ENCODE measurements at regions not wholly inside any gene's neighbourhood (a gene's known extent, or its start where the extent isn't known, plus 50 kb on each side); places are given as distances from the start of the nearest gene placed in this dataset.

DNA sequence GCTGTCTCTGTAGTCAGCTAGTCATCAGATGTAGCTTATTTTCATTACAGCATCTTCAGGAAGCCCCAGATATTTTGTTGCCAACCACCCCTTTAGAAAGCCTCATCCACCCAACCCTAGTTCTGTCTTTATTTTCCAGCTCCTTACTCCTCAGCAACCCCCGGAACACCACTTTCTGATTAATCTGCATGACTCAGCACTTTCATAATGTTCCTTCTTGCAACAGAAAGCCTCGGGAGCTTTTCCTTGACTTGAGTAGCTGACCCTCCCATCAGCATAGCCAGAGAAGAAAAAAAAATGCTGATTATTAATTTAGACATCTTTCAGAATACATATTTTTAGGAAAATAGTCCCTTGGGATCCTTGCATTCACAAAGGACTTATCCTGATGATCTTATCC, 244.0 kb upstream of the CXCL12 start (continued):
- TF ChIP-seq BRF1 (IDR thresholded peaks at IDR 0.05; ENCODE audit: borderline replicate concordance, extremely low read depth, insufficient read length) = no peak
- TF ChIP-seq POLR2G (IDR thresholded peaks at IDR 0.05; ENCODE audit: low read depth, low read length) = no peak
- TF ChIP-seq ZNF134 (CRISPR knock-in tag; conservative IDR thresholded peaks at IDR 0.05) = no peak

DNA sequence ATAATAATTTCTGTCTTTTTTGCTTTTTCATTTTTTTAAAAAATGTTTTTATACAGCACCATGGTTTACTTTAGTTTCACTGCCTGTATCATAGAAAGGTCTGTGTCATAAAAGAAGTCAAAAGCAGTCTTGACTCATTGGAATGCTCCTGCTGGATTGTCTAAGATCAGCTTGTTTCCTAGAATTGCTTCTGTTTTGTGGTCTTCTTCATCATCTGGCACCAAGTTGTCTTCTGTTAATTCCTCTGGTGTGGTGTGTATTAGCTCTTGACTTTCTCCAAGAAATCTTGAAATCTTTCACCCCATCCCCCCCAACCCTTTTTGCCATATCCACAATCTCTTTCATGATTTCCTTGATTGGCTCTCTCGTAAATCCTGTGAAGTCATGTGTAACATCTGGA, 250.3 kb upstream of the CXCL12 start:
- Histone ChIP-seq H3K27ac (ENCODE audit: extremely low read depth, low read depth, low read length) (no peak overlapping the region), H3K4me2 (ENCODE audit: insufficient read depth, low read length) (no peak overlapping the region), H2AFZ (ENCODE audit: low read depth, low read length) (no peak overlapping the region), H3K9me1 (ENCODE audit: control insufficient read depth, insufficient read depth, low read length) (no peaks in the 10 kb centered on the region), H3K79me2 (ENCODE audit: control insufficient read depth, insufficient read depth, low read length) (no peaks in the 10 kb centered on the region), H3K36me3 (ENCODE audit: control insufficient read depth, insufficient read depth, low read length) (no peaks in the 10 kb centered on the region), H4K20me1 (replicated peaks; ENCODE audit: control insufficient read depth, insufficient read depth, low read length) (no peaks in the 10 kb centered on the region), H3K27me3 (ENCODE audit: control insufficient read depth in 2 of 2, insufficient read depth in 2 of 2, low read length in 2 of 2) (no peaks in the 10 kb centered on the region), H3K4me1 (replicated peaks in 1 of 2; ENCODE audit: control insufficient read depth in 2 of 2, insufficient read depth in 2 of 2, low read length in 2 of 2) (no peaks in the 10 kb centered on the region), H3K4me3 (no peak overlapping the region), H3K9me3 (replicated peaks; ENCODE audit: control insufficient read depth, insufficient read depth, low read depth, low read length) (no peaks in the 10 kb centered on the region), H3K9ac (ENCODE audit: insufficient read depth in 1 of 2, low read depth in 2 of 2, low read length in 2 of 2) (no peak overlapping the region)
- ChIA-PET POLR2A (no interaction called here), CTCF (ENCODE audit: low intra/inter-chr PET ratio) (no interaction called here)
- ATAC-seq = no peak
- in situ Hi-C loops (cut with MboI) = no loop called here
- BruUV-seq (replicated peaks) = no TSS peak
- FAIRE-seq = no peak
- no peak for DNase-seq (ENCODE audit: extremely low read depth in 1 of 4, low spot score in 3 of 4)
- intact Hi-C loops (cut with micrococcal nuclease) = no loop called here
- TF ChIP-seq, protein P1, sequence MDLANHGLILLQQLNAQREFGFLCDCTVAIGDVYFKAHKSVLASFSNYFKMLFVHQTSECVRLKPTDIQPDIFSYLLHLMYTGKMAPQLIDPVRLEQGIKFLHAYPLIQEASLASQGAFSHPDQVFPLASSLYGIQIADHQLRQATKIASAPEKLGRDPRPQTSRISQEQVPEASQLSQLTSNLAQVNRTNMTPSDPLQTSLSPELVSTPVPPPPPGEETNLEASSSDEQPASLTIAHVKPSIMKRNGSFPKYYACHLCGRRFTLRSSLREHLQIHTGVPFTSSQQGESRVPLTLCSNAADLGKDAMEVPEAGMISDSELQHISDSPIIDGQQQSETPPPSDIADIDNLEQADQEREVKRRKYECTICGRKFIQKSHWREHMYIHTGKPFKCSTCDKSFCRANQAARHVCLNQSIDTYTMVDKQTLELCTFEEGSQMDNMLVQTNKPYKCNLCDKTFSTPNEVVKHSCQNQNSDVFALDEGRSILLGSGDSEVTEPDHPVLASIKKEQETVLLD (IDR thresholded peaks at IDR 0.05) = no peak
- TF ChIP-seq MCM2 (IDR thresholded peaks at IDR 0.05; ENCODE audit: low read depth) (no peak), TAF9B (IDR thresholded peaks at IDR 0.05; ENCODE audit: partially characterized antibody) (no peak), CHD4 (IDR thresholded peaks at IDR 0.05; ENCODE audit: insufficient read depth, insufficient replicate concordance, low read depth, low read length, poor library complexity, severe bottlenecking) (no peak), CHD2 (IDR thresholded peaks at IDR 0.05; ENCODE audit: low read depth, low read length) (no peak), ZNF75A (CRISPR knock-in tag; IDR thresholded peaks at IDR 0.05) (no peak), NCOA2 (IDR thresholded peaks at IDR 0.05; ENCODE audit: partially characterized antibody in 2 of 2) (no peak), HDAC3 (IDR thresholded peaks at IDR 0.05; ENCODE audit: borderline replicate concordance, partially characterized antibody) (no peak), HNRNPL (IDR thresholded peaks at IDR 0.05; ENCODE audit: low read depth, low read length) (no peak), SIN3A (IDR thresholded peaks at IDR 0.05; ENCODE audit: borderline replicate concordance in 2 of 2, control insufficient read depth in 1 of 2, low read depth in 2 of 2, low read length in 2 of 2) (no peak), ZNF347 (CRISPR knock-in tag; IDR thresholded peaks at IDR 0.05; ENCODE audit: low read depth) (no peak), PRMT5 (CRISPR knock-in tag; IDR thresholded peaks at IDR 0.05) (no peak), CCNT2 (IDR thresholded peaks at IDR 0.05; ENCODE audit: borderline replicate concordance, extremely low read depth, insufficient read length, low read depth, low read length) (no peak)
- TF ChIP-seq, protein P2, sequence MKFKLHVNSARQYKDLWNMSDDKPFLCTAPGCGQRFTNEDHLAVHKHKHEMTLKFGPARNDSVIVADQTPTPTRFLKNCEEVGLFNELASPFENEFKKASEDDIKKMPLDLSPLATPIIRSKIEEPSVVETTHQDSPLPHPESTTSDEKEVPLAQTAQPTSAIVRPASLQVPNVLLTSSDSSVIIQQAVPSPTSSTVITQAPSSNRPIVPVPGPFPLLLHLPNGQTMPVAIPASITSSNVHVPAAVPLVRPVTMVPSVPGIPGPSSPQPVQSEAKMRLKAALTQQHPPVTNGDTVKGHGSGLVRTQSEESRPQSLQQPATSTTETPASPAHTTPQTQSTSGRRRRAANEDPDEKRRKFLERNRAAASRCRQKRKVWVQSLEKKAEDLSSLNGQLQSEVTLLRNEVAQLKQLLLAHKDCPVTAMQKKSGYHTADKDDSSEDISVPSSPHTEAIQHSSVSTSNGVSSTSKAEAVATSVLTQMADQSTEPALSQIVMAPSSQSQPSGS (CRISPR knock-in tag; IDR thresholded peaks at IDR 0.05) = no peak
- TF ChIP-seq, protein P3, sequence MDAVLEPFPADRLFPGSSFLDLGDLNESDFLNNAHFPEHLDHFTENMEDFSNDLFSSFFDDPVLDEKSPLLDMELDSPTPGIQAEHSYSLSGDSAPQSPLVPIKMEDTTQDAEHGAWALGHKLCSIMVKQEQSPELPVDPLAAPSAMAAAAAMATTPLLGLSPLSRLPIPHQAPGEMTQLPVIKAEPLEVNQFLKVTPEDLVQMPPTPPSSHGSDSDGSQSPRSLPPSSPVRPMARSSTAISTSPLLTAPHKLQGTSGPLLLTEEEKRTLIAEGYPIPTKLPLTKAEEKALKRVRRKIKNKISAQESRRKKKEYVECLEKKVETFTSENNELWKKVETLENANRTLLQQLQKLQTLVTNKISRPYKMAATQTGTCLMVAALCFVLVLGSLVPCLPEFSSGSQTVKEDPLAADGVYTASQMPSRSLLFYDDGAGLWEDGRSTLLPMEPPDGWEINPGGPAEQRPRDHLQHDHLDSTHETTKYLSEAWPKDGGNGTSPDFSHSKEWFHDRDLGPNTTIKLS (IDR thresholded peaks at IDR 0.05; ENCODE audit: borderline replicate concordance, low read depth) = no peak
- WGBS (ENCODE audit: insufficient coverage, low coverage, missing lambda C conversion rate) = 0% methylated on average over 1 of the region's 1 CpG

Data from K562 (cell line).